ENCODE measurements at regions not wholly inside any gene's neighbourhood (a gene's known extent, or its start where the extent isn't known, plus 50 kb on each side); places are given as distances from the start of the nearest gene placed in this dataset.

GRCh38 chr3:176807938-176808337, 389.3 kb downstream of the TBL1XR1 start:
- DNase-seq (ENCODE audit: low read depth): no peak
- H3K27me3 ChIP-seq (ENCODE audit: control insufficient read depth, insufficient read depth, low read length): no peaks in the 10 kb centered on the region
- H3K36me3 ChIP-seq (ENCODE audit: control insufficient read depth, insufficient read depth, low read length): no peaks in the 10 kb centered on the region
- ChIA-PET POLR2A (no interaction called here), CTCF (no interaction called here)
- no peak overlapping the region for H3K4me3 ChIP-seq (ENCODE audit: low read depth, low read length)
- TF ChIP-seq CTCF (IDR thresholded peaks at IDR 0.05; ENCODE audit: insufficient read depth, low read depth, low read length): no peak

- Histone ChIP-seq H3K36me3 (ENCODE audit: control insufficient read depth, insufficient read depth, low read length) (no peaks in the 10 kb centered on the region), H3K27me3 (ENCODE audit: control insufficient read depth, insufficient read depth, low read length) (no peaks in the 10 kb centered on the region), H3K4me3 (ENCODE audit: low read depth, low read length) (no peak overlapping the region)
- TF ChIP-seq CTCF (IDR thresholded peaks at IDR 0.05; ENCODE audit: insufficient read depth, low read depth, low read length): no peak
- POLR2A ChIA-PET: no interaction called here
- CTCF ChIA-PET: interaction anchor here (1.9 kb wide), 1 partner anchor 14 kb away, joined by 10 read pairs; no protein-coding TSS in a partner anchor
- no peak for DNase-seq (ENCODE audit: low read depth)
Measured at GRCh38 chr3:176799675-176800074, 397.6 kb downstream of the TBL1XR1 start.

GRCh38 chr3:176798680-176799079, 398.6 kb downstream of the TBL1XR1 start:
- ChIA-PET CTCF (interaction anchor here (1.9 kb wide), 1 partner anchor 15 kb away, joined by 10 read pairs; no protein-coding TSS in a partner anchor), POLR2A (no interaction called here)
- Histone ChIP-seq H3K36me3 (ENCODE audit: control insufficient read depth, insufficient read depth, low read length) (no peaks in the 10 kb centered on the region), H3K4me3 (ENCODE audit: low read depth, low read length) (no peak overlapping the region), H3K27me3 (ENCODE audit: control insufficient read depth, insufficient read depth, low read length) (no peaks in the 10 kb centered on the region)
- TF ChIP-seq CTCF (IDR thresholded peaks at IDR 0.05; ENCODE audit: insufficient read depth, low read depth, low read length): no peak
- DNase-seq (ENCODE audit: low read depth): no peak

- Histone ChIP-seq H3K36me3 (ENCODE audit: control insufficient read depth, insufficient read depth, low read length) (no peaks in the 10 kb centered on the region), H3K27me3 (ENCODE audit: control insufficient read depth, insufficient read depth, low read length) (no peaks in the 10 kb centered on the region), H3K4me3 (ENCODE audit: low read depth, low read length) (no peak overlapping the region)
- POLR2A ChIA-PET: no interaction called here
- DNase-seq (ENCODE audit: low read depth): peak; percentile 5
- CTCF ChIA-PET: no interaction called here
- no peak for TF ChIP-seq CTCF (IDR thresholded peaks at IDR 0.05; ENCODE audit: insufficient read depth, low read depth, low read length)
Measured at GRCh38 chr3:176796371-176796770, 400.9 kb downstream of the TBL1XR1 start.

GRCh38 chr3:176795891-176796290, 401.4 kb downstream of the TBL1XR1 start:
- no peak for DNase-seq (ENCODE audit: low read depth)
- CTCF ChIA-PET: no interaction called here
- Histone ChIP-seq H3K36me3 (ENCODE audit: control insufficient read depth, insufficient read depth, low read length) (no peaks in the 10 kb centered on the region), H3K4me3 (ENCODE audit: low read depth, low read length) (no peak overlapping the region), H3K27me3 (ENCODE audit: control insufficient read depth, insufficient read depth, low read length) (no peaks in the 10 kb centered on the region)
- POLR2A ChIA-PET: no interaction called here
- no peak for TF ChIP-seq CTCF (IDR thresholded peaks at IDR 0.05; ENCODE audit: insufficient read depth, low read depth, low read length)
